ENCODE measurements at regions not wholly inside any gene's neighbourhood (a gene's known extent, or its start where the extent isn't known, plus 50 kb on each side); places are given as distances from the start of the nearest gene placed in this dataset.

- Mint-ChIP-seq H3K4me3 (ENCODE audit: low read depth, unreplicated experiment) (no peak overlapping the region), H3K36me3 (ENCODE audit: insufficient read depth, unreplicated experiment) (no peaks in the 10 kb centered on the region), H3K9me3 (ENCODE audit: low read depth, unreplicated experiment) (no peaks in the 10 kb centered on the region), H3K27me3 (ENCODE audit: unreplicated experiment) (no peaks in the 10 kb centered on the region), H3K27ac (ENCODE audit: unreplicated experiment) (no peak overlapping the region), H3K4me1 (ENCODE audit: low read depth, unreplicated experiment) (no peaks in the 10 kb centered on the region)
- no TSS peak for BruUV-seq (replicated peaks)
- intact Hi-C loops (cut with micrococcal nuclease; ENCODE audit: unreplicated experiment) = no loop called here
- TF ChIP-seq CTCF (IDR thresholded peaks at IDR 0.05; ENCODE audit: unreplicated experiment) = no peak
- DNase-seq = no peak
- CTCF ChIA-PET = no interaction called here
Measured at GRCh38 chr1:4140821-4141220, 240.7 kb upstream of the C1orf174 start.

GRCh38 chr1:4144349-4144971 lies 244.4 kb upstream of the C1orf174 start:
- Mint-ChIP-seq H3K27ac (ENCODE audit: unreplicated experiment) (no peak overlapping the region), H3K9me3 (ENCODE audit: low read depth, unreplicated experiment) (no peaks in the 10 kb centered on the region), H3K27me3 (ENCODE audit: unreplicated experiment) (no peaks in the 10 kb centered on the region), H3K36me3 (ENCODE audit: insufficient read depth, unreplicated experiment) (no peaks in the 10 kb centered on the region), H3K4me3 (ENCODE audit: low read depth, unreplicated experiment) (no peak overlapping the region), H3K4me1 (ENCODE audit: low read depth, unreplicated experiment) (no peaks in the 10 kb centered on the region)
- CTCF ChIA-PET = no interaction called here
- no TSS peak for BruUV-seq (replicated peaks)
- no peak for TF ChIP-seq CTCF (IDR thresholded peaks at IDR 0.05; ENCODE audit: unreplicated experiment)
- no peak for DNase-seq
- intact Hi-C loops (cut with micrococcal nuclease; ENCODE audit: unreplicated experiment) = no loop called here

- CTCF ChIA-PET = no interaction called here
- H3K4me1 Mint-ChIP-seq (ENCODE audit: low read depth, unreplicated experiment) = no peaks in the 10 kb centered on the region
- H3K27ac Mint-ChIP-seq (ENCODE audit: unreplicated experiment) = no peak overlapping the region
- no peak overlapping the region for H3K4me3 Mint-ChIP-seq (ENCODE audit: low read depth, unreplicated experiment)
- no peaks in the 10 kb centered on the region for H3K36me3 Mint-ChIP-seq (ENCODE audit: insufficient read depth, unreplicated experiment)
- no peaks in the 10 kb centered on the region for H3K9me3 Mint-ChIP-seq (ENCODE audit: low read depth, unreplicated experiment)
- no TSS peak for BruUV-seq (replicated peaks)
- no peak for TF ChIP-seq CTCF (IDR thresholded peaks at IDR 0.05; ENCODE audit: unreplicated experiment)
- no peak for DNase-seq
- no peaks in the 10 kb centered on the region for H3K27me3 Mint-ChIP-seq (ENCODE audit: unreplicated experiment)
- intact Hi-C loops (cut with micrococcal nuclease; ENCODE audit: unreplicated experiment) = no loop called here
Measured at GRCh38 chr1:4146101-4146500, 246.0 kb upstream of the C1orf174 start.

GRCh38 chr1:4146614-4147013 lies 246.5 kb upstream of the C1orf174 start:
- intact Hi-C loops (cut with micrococcal nuclease; ENCODE audit: unreplicated experiment) = no loop called here
- H3K27me3 Mint-ChIP-seq (ENCODE audit: unreplicated experiment) = no peaks in the 10 kb centered on the region
- no peak overlapping the region for H3K4me3 Mint-ChIP-seq (ENCODE audit: low read depth, unreplicated experiment)
- H3K4me1 Mint-ChIP-seq (ENCODE audit: low read depth, unreplicated experiment) = no peaks in the 10 kb centered on the region
- H3K36me3 Mint-ChIP-seq (ENCODE audit: insufficient read depth, unreplicated experiment) = no peaks in the 10 kb centered on the region
- no TSS peak for BruUV-seq (replicated peaks)
- DNase-seq = no peak
- no peaks in the 10 kb centered on the region for H3K9me3 Mint-ChIP-seq (ENCODE audit: low read depth, unreplicated experiment)
- H3K27ac Mint-ChIP-seq (ENCODE audit: unreplicated experiment) = no peak overlapping the region
- no peak for TF ChIP-seq CTCF (IDR thresholded peaks at IDR 0.05; ENCODE audit: unreplicated experiment)
- CTCF ChIA-PET = no interaction called here
